CD14-positive monocyte (primary cell): ENCODE measurements at regions not wholly inside any gene's neighbourhood (a gene's known extent, or its start where the extent isn't known, plus 50 kb on each side); places are given as distances from the start of the nearest gene placed in this dataset.

Experiments
- DNase-seq, 3 donors: peaks; one replicate each; pipeline ENCODE4 v3.0.0-alpha.2; 2011 to 2022
- H2AFZ ChIP-seq: 2 replicates; pipeline ENCODE4 v1.6.0; 2012; ENCODE audit warnings: mild to moderate bottlenecking, low read depth, low read length, inconsistent platforms; ENCODE audit not compliant: insufficient read depth, poor library complexity, severe bottlenecking
- H3K27ac ChIP-seq, 2 donors: 1 replicate in 1 of 2; 2 replicates in 1 of 2; pipeline ENCODE4 v1.5.1; 2012 to 2013; ENCODE audit warnings: low read length in 2 of 2, control low read depth in 1 of 2, inconsistent platforms in 1 of 2, low read depth in 1 of 2, mild to moderate bottlenecking in 1 of 2
- H3K27me3 ChIP-seq, 2 donors: one replicate each; pipeline versions ENCODE4 v1.6.0 to v1.6.1; 2011 to 2013; ENCODE audit warnings: low read length in 2 of 2; ENCODE audit not compliant: control insufficient read depth in 2 of 2, insufficient read depth in 2 of 2
- H3K36me3 ChIP-seq, 2 donors: replicated peaks in 1 of 2; 1 replicate in 1 of 2; 2 replicates in 1 of 2; pipeline versions ENCODE4 v1.5.1 to v1.6.1; 2012 to 2013; ENCODE audit warnings: low read length in 2 of 2, control low read depth in 1 of 2, inconsistent platforms in 1 of 2, mild to moderate bottlenecking in 1 of 2; ENCODE audit not compliant: insufficient read depth in 2 of 2, control insufficient read depth in 1 of 2
- H3K4me1 ChIP-seq, 2 donors: 1 replicate in 1 of 2; 2 replicates in 1 of 2; pipeline versions ENCODE4 v1.5.1 to v1.6.1; 2012 to 2013; ENCODE audit warnings: low read length in 2 of 2, control low read depth in 1 of 2, inconsistent platforms in 1 of 2, mild to moderate bottlenecking in 1 of 2, moderate library complexity in 1 of 2; ENCODE audit not compliant: insufficient read depth in 2 of 2, control insufficient read depth in 1 of 2
- H3K4me2 ChIP-seq: replicated peaks from 2 replicates; pipeline ENCODE3; 2012; ENCODE audit warnings: low read length, moderate library complexity, mild to moderate bottlenecking; ENCODE audit not compliant: poor library complexity, severe bottlenecking; ENCODE audit errors: extremely low read depth
- H3K4me3 ChIP-seq, 3 experiments: fragments of 200-600 bp in 1 of 3; sonication (generic) in 1 of 3; replicated peaks in 1 of 3; 1 replicate in 2 of 3; 2 replicates in 1 of 3; pipeline ENCODE4 v1.5.1; 2011 to 2013; ENCODE audit warnings: low read length in 3 of 3, mild to moderate bottlenecking in 3 of 3, control low read depth in 2 of 3, low read depth in 2 of 3, inconsistent platforms in 1 of 3, moderate library complexity in 1 of 3
- H3K79me2 ChIP-seq: 2 replicates; pipeline ENCODE4 v1.6.0; 2012; ENCODE audit warnings: mild to moderate bottlenecking, control low read depth, inconsistent platforms, low read length, moderate library complexity; ENCODE audit not compliant: insufficient read depth
- H3K9ac ChIP-seq: 2 replicates; pipeline ENCODE4 v1.6.0; 2017; ENCODE audit warnings: low read length, mild to moderate bottlenecking; ENCODE audit not compliant: insufficient read depth, poor library complexity, severe bottlenecking
- H3K9me3 ChIP-seq, 2 donors: replicated peaks in 1 of 2; 1 replicate in 1 of 2; 2 replicates in 1 of 2; pipeline versions ENCODE4 v1.5.1 to v1.6.1; 2012 to 2013; ENCODE audit warnings: low read length in 2 of 2, control low read depth in 1 of 2; ENCODE audit not compliant: control insufficient read depth in 1 of 2, insufficient read depth in 1 of 2
- H4K20me1 ChIP-seq: 2 replicates; pipeline ENCODE4 v1.6.0; 2012; ENCODE audit warnings: mild to moderate bottlenecking, low read length, control low read depth, moderate library complexity; ENCODE audit not compliant: insufficient read depth
- H3K27ac Mint-ChIP-seq, 7 donors: one replicate each; pipeline ENCODE4 v1.8.0; 2020; ENCODE audit warnings: mild to moderate bottlenecking in 7 of 7, mixed read lengths in 7 of 7, moderate library complexity in 6 of 7, inconsistent platforms in 2 of 7
- H3K27me3 Mint-ChIP-seq, 3 donors: one replicate each; pipeline ENCODE4 v1.8.0; 2021 to 2022; ENCODE audit warnings: low read depth in 3 of 3, mild to moderate bottlenecking in 3 of 3, mixed read lengths in 3 of 3, moderate library complexity in 3 of 3, inconsistent platforms in 1 of 3
- H3K36me3 Mint-ChIP-seq, 2 donors: one replicate each; pipeline ENCODE4 v1.8.0; 2020; ENCODE audit warnings: mixed read lengths in 2 of 2, inconsistent platforms in 1 of 2, mild to moderate bottlenecking in 1 of 2
- H3K4me1 Mint-ChIP-seq: one replicate; pipeline ENCODE4 v1.8.0; 2020; ENCODE audit warnings: mild to moderate bottlenecking, mixed read lengths
- H3K4me3 Mint-ChIP-seq, 2 donors: one replicate each; pipeline ENCODE4 v1.8.0; 2020; ENCODE audit warnings: mild to moderate bottlenecking in 2 of 2, mixed read lengths in 2 of 2, moderate library complexity in 1 of 2
- H3K9me3 Mint-ChIP-seq, 7 donors: one replicate each; pipeline ENCODE4 v1.8.0; 2020 to 2022; ENCODE audit warnings: mixed read lengths in 7 of 7, mild to moderate bottlenecking in 6 of 7, moderate library complexity in 6 of 7, inconsistent platforms in 2 of 7
- CTCF ChIP-seq: fragments of 200-600 bp; IDR thresholded peaks from one replicate; pipeline ENCODE4 v1.8.0; 2022; ENCODE audit warnings: antibody characterized with exemption, mild to moderate bottlenecking
- WGBS: methylation state at CpG from one replicate; pipeline ENCODE4 v1.1.5; 2013; ENCODE audit warnings: missing lambda C conversion rate; ENCODE audit not compliant: insufficient coverage; 5-methylcytosine and 5-hydroxymethylcytosine counted together
- intact Hi-C, 2 donors: fragments of 100-400 bp; cut with micrococcal nuclease; formaldehyde crosslinking; loops; one replicate each; pipeline versions ENCODE4 v1.15.0 to v1.15.1; 2023

GRCh38 chr4:114754616-114755015, 156.0 kb downstream of the UGT8 start:
- no peaks in the 10 kb centered on the region for H4K20me1 ChIP-seq
- intact Hi-C loops = no loop called here
- no peaks in the 10 kb centered on the region for H3K36me3 ChIP-seq
- H3K27me3 ChIP-seq = no peaks in the 10 kb centered on the region
- Mint-ChIP-seq H3K27me3 (no peaks in the 10 kb centered on the region), H3K36me3 (no peaks in the 10 kb centered on the region), H3K4me1 (no peaks in the 10 kb centered on the region), H3K9me3 (peaks cover 0 to 7% (median 0%) of the 10 kb centered on the region in 7 donors), H3K27ac (no peak overlapping the region), H3K4me3 (no peak overlapping the region)
- no peaks in the 10 kb centered on the region for H3K9me3 ChIP-seq
- H3K4me1 ChIP-seq = no peaks in the 10 kb centered on the region
- TF ChIP-seq CTCF = no peak
- no peaks in the 10 kb centered on the region for H3K79me2 ChIP-seq
- H2AFZ ChIP-seq = no peak overlapping the region
- WGBS = 50% methylated on average over 1 of the region's 2 CpGs
- no peak overlapping the region for H3K9ac ChIP-seq
- H3K27ac ChIP-seq = no peak overlapping the region
- no peak overlapping the region for H3K4me3 ChIP-seq
- H3K4me2 ChIP-seq = no peak overlapping the region
- DNase-seq = no peak

- no peaks in the 10 kb centered on the region for H3K9me3 ChIP-seq
These were observed 159.5 kb downstream of the UGT8 start for GRCh38 chr4:114758066-114758465.

More at GRCh38 chr4:114758066-114758465, 159.5 kb downstream of the UGT8 start:
- H3K27ac ChIP-seq = no peak overlapping the region
- H3K36me3 ChIP-seq = no peaks in the 10 kb centered on the region
- no peak overlapping the region for H3K4me2 ChIP-seq
- no peaks in the 10 kb centered on the region for H3K79me2 ChIP-seq
- intact Hi-C loops = no loop called here
- H4K20me1 ChIP-seq = no peaks in the 10 kb centered on the region
- H3K4me1 Mint-ChIP-seq = no peaks in the 10 kb centered on the region
- no peaks in the 10 kb centered on the region for H3K27me3 Mint-ChIP-seq
- H3K4me3 Mint-ChIP-seq = no peak overlapping the region
- H3K9ac ChIP-seq = no peak overlapping the region
- H3K27me3 ChIP-seq = no peaks in the 10 kb centered on the region
- no peaks in the 10 kb centered on the region for H3K9me3 Mint-ChIP-seq
- H3K36me3 Mint-ChIP-seq = no peaks in the 10 kb centered on the region
- no peak overlapping the region for H2AFZ ChIP-seq
- no peaks in the 10 kb centered on the region for H3K4me1 ChIP-seq
- no peak for TF ChIP-seq CTCF
- H3K27ac Mint-ChIP-seq = no peak overlapping the region
- no peak overlapping the region for H3K4me3 ChIP-seq
- WGBS = no CpG with 5 or more reads among the region's 2 CpGs
- no peak for DNase-seq
